ENCODE measurements at regions not wholly inside any gene's neighbourhood (a gene's known extent, or its start where the extent isn't known, plus 50 kb on each side); places are given as distances from the start of the nearest gene placed in this dataset.

- H3K4me2 ChIP-seq (ENCODE audit: insufficient read depth, low read length, poor library complexity, severe bottlenecking), result no peak overlapping the region
- no peak overlapping the region for H3K23ac ChIP-seq (ENCODE audit: low read depth, low read length, poor library complexity)
- no peaks in the 10 kb centered on the region for H3K36me3 ChIP-seq (replicated peaks in 1 of 2; ENCODE audit: control insufficient read depth in 2 of 2, insufficient read depth in 2 of 2, low read length in 2 of 2)
- H2BK12ac ChIP-seq (ENCODE audit: low read length), result no peak overlapping the region
- H3K27ac ChIP-seq (replicated peaks; ENCODE audit: low read length), result no peak overlapping the region
- no peak overlapping the region for H2AK5ac ChIP-seq (ENCODE audit: low read depth, low read length)
- no peak overlapping the region for H3K9ac ChIP-seq (ENCODE audit: low read depth, low read length, poor library complexity)
- H3K4me3 ChIP-seq (ENCODE audit: low read length in 2 of 2), result no peak overlapping the region
- no peak overlapping the region for H3K18ac ChIP-seq (ENCODE audit: low read length)
- H4K91ac ChIP-seq (ENCODE audit: low read depth, low read length, poor library complexity), result no peak overlapping the region
- H2AFZ ChIP-seq (ENCODE audit: low read length), result no peak overlapping the region
- no peak overlapping the region for H2BK120ac ChIP-seq (ENCODE audit: low read depth, low read length)
- no peaks in the 10 kb centered on the region for H3K79me1 ChIP-seq (ENCODE audit: low read depth, low read length)
- H2BK5ac ChIP-seq (ENCODE audit: low read length), result no peak overlapping the region
- no peak for DNase-seq (ENCODE audit: low spot score)
- no peak overlapping the region for H3K14ac ChIP-seq (ENCODE audit: low read length)
- no peaks in the 10 kb centered on the region for H3K4me1 ChIP-seq (ENCODE audit: control insufficient read depth in 2 of 2, insufficient read depth in 1 of 2, low read depth in 1 of 2, low read length in 2 of 2)
- no peaks in the 10 kb centered on the region for H3K27me3 ChIP-seq (ENCODE audit: control insufficient read depth in 3 of 3, insufficient read depth in 3 of 3, low read depth in 1 of 3, low read length in 3 of 3)
- H3K4ac ChIP-seq (ENCODE audit: low read length), result no peak overlapping the region
- no peak overlapping the region for H4K8ac ChIP-seq (ENCODE audit: low read depth, low read length)
- H2BK15ac ChIP-seq (ENCODE audit: low read length), result no peak overlapping the region
- no peaks in the 10 kb centered on the region for H3K9me3 ChIP-seq (replicated peaks in 1 of 2; ENCODE audit: control insufficient read depth in 2 of 2, insufficient read depth in 1 of 2, low read depth in 1 of 2, low read length in 2 of 2)
- WGBS, 2 donors (ENCODE audit: extremely low coverage in 2 of 2, insufficient read length in 2 of 2, insufficient replicate concordance in 1 of 2), result no CpG with 5 or more reads among the region's 2 CpGs
These were observed 216.2 kb upstream of the PIK3R1 start for GRCh38 chr5:67999391-67999790.

- Histone ChIP-seq H2AFZ (ENCODE audit: low read length) (peak overlapping the region; percentile 9), H3K18ac (ENCODE audit: low read length) (no peak overlapping the region), H4K8ac (ENCODE audit: low read depth, low read length) (no peak overlapping the region), H3K4me3 (ENCODE audit: low read length in 2 of 2) (no peak overlapping the region), H3K27me3 (ENCODE audit: control insufficient read depth in 3 of 3, insufficient read depth in 3 of 3, low read depth in 1 of 3, low read length in 3 of 3) (no peaks in the 10 kb centered on the region), H3K4me1 (ENCODE audit: control insufficient read depth in 2 of 2, insufficient read depth in 1 of 2, low read depth in 1 of 2, low read length in 2 of 2) (no peaks in the 10 kb centered on the region), H3K23ac (ENCODE audit: low read depth, low read length, poor library complexity) (no peak overlapping the region), H3K14ac (ENCODE audit: low read length) (no peak overlapping the region), H3K79me1 (ENCODE audit: low read depth, low read length) (no peaks in the 10 kb centered on the region), H3K4ac (ENCODE audit: low read length) (no peak overlapping the region), H4K91ac (ENCODE audit: low read depth, low read length, poor library complexity) (no peak overlapping the region), H2BK120ac (ENCODE audit: low read depth, low read length) (no peak overlapping the region), H2BK5ac (ENCODE audit: low read length) (no peak overlapping the region), H3K4me2 (ENCODE audit: insufficient read depth, low read length, poor library complexity, severe bottlenecking) (no peak overlapping the region), H3K9ac (ENCODE audit: low read depth, low read length, poor library complexity) (no peak overlapping the region), H3K27ac (replicated peaks; ENCODE audit: low read length) (no peak overlapping the region), H3K36me3 (replicated peaks in 1 of 2; ENCODE audit: control insufficient read depth in 2 of 2, insufficient read depth in 2 of 2, low read length in 2 of 2) (no peaks in the 10 kb centered on the region), H2BK15ac (ENCODE audit: low read length) (no peak overlapping the region), H2AK5ac (ENCODE audit: low read depth, low read length) (no peak overlapping the region), H3K9me3 (replicated peaks in 1 of 2; ENCODE audit: control insufficient read depth in 2 of 2, insufficient read depth in 1 of 2, low read depth in 1 of 2, low read length in 2 of 2) (no peaks in the 10 kb centered on the region), H2BK12ac (ENCODE audit: low read length) (no peak overlapping the region)
- no CpG with 5 or more reads among the region's 7 CpGs for WGBS, 2 donors (ENCODE audit: extremely low coverage in 2 of 2, insufficient read length in 2 of 2, insufficient replicate concordance in 1 of 2)
- no peak for DNase-seq (ENCODE audit: low spot score)
These were observed 216.8 kb upstream of the PIK3R1 start for GRCh38 chr5:67998709-67999261.

GRCh38 chr5:67997892-67998457, 217.6 kb upstream of the PIK3R1 start:
- H2BK5ac ChIP-seq (ENCODE audit: low read length), result no peak overlapping the region
- H3K4ac ChIP-seq (ENCODE audit: low read length), result no peak overlapping the region
- no CpG with 5 or more reads among the region's 5 CpGs for WGBS, 2 donors (ENCODE audit: extremely low coverage in 2 of 2, insufficient read length in 2 of 2, insufficient replicate concordance in 1 of 2)
- H3K14ac ChIP-seq (ENCODE audit: low read length), result no peak overlapping the region
- H4K8ac ChIP-seq (ENCODE audit: low read depth, low read length), result no peak overlapping the region
- no peak overlapping the region for H2AFZ ChIP-seq (ENCODE audit: low read length)
- no peak overlapping the region for H2AK5ac ChIP-seq (ENCODE audit: low read depth, low read length)
- H3K4me3 ChIP-seq (ENCODE audit: low read length in 2 of 2), result no peak overlapping the region
- no peak overlapping the region for H3K23ac ChIP-seq (ENCODE audit: low read depth, low read length, poor library complexity)
- H3K9ac ChIP-seq (ENCODE audit: low read depth, low read length, poor library complexity), result no peak overlapping the region
- no peak overlapping the region for H4K91ac ChIP-seq (ENCODE audit: low read depth, low read length, poor library complexity)
- H2BK12ac ChIP-seq (ENCODE audit: low read length), result no peak overlapping the region
- H3K36me3 ChIP-seq (replicated peaks in 1 of 2; ENCODE audit: control insufficient read depth in 2 of 2, insufficient read depth in 2 of 2, low read length in 2 of 2), result no peaks in the 10 kb centered on the region
- no peak overlapping the region for H3K18ac ChIP-seq (ENCODE audit: low read length)
- no peaks in the 10 kb centered on the region for H3K27me3 ChIP-seq (ENCODE audit: control insufficient read depth in 3 of 3, insufficient read depth in 3 of 3, low read depth in 1 of 3, low read length in 3 of 3)
- H2BK120ac ChIP-seq (ENCODE audit: low read depth, low read length), result no peak overlapping the region
- no peaks in the 10 kb centered on the region for H3K79me1 ChIP-seq (ENCODE audit: low read depth, low read length)
- H3K27ac ChIP-seq (replicated peaks; ENCODE audit: low read length), result no peak overlapping the region
- no peaks in the 10 kb centered on the region for H3K9me3 ChIP-seq (replicated peaks in 1 of 2; ENCODE audit: control insufficient read depth in 2 of 2, insufficient read depth in 1 of 2, low read depth in 1 of 2, low read length in 2 of 2)
- no peak for DNase-seq (ENCODE audit: low spot score)
- no peak overlapping the region for H3K4me2 ChIP-seq (ENCODE audit: insufficient read depth, low read length, poor library complexity, severe bottlenecking)
- no peak overlapping the region for H2BK15ac ChIP-seq (ENCODE audit: low read length)
- H3K4me1 ChIP-seq (ENCODE audit: control insufficient read depth in 2 of 2, insufficient read depth in 1 of 2, low read depth in 1 of 2, low read length in 2 of 2), result no peaks in the 10 kb centered on the region

- Histone ChIP-seq H2AFZ (ENCODE audit: low read length) (no peak overlapping the region), H2AK5ac (ENCODE audit: low read depth, low read length) (no peak overlapping the region), H3K18ac (ENCODE audit: low read length) (no peak overlapping the region), H3K36me3 (replicated peaks in 1 of 2; ENCODE audit: control insufficient read depth in 2 of 2, insufficient read depth in 2 of 2, low read length in 2 of 2) (no peaks in the 10 kb centered on the region), H3K79me1 (ENCODE audit: low read depth, low read length) (no peaks in the 10 kb centered on the region), H3K4ac (ENCODE audit: low read length) (no peak overlapping the region), H3K27ac (replicated peaks; ENCODE audit: low read length) (no peak overlapping the region), H4K91ac (ENCODE audit: low read depth, low read length, poor library complexity) (no peak overlapping the region), H2BK120ac (ENCODE audit: low read depth, low read length) (no peak overlapping the region), H4K8ac (ENCODE audit: low read depth, low read length) (no peak overlapping the region), H2BK15ac (ENCODE audit: low read length) (no peak overlapping the region), H3K23ac (ENCODE audit: low read depth, low read length, poor library complexity) (no peak overlapping the region), H2BK12ac (ENCODE audit: low read length) (no peak overlapping the region), H3K27me3 (ENCODE audit: control insufficient read depth in 3 of 3, insufficient read depth in 3 of 3, low read depth in 1 of 3, low read length in 3 of 3) (no peaks in the 10 kb centered on the region), H3K4me3 (ENCODE audit: low read length in 2 of 2) (no peak overlapping the region), H3K9me3 (replicated peaks in 1 of 2; ENCODE audit: control insufficient read depth in 2 of 2, insufficient read depth in 1 of 2, low read depth in 1 of 2, low read length in 2 of 2) (no peaks in the 10 kb centered on the region), H3K14ac (ENCODE audit: low read length) (no peak overlapping the region), H3K9ac (ENCODE audit: low read depth, low read length, poor library complexity) (no peak overlapping the region), H3K4me2 (ENCODE audit: insufficient read depth, low read length, poor library complexity, severe bottlenecking) (no peak overlapping the region), H3K4me1 (ENCODE audit: control insufficient read depth in 2 of 2, insufficient read depth in 1 of 2, low read depth in 1 of 2, low read length in 2 of 2) (no peaks in the 10 kb centered on the region), H2BK5ac (ENCODE audit: low read length) (no peak overlapping the region)
- WGBS, 2 donors (ENCODE audit: extremely low coverage in 2 of 2, insufficient read length in 2 of 2, insufficient replicate concordance in 1 of 2), result no CpG with 5 or more reads among the region's 1 CpG
- DNase-seq (ENCODE audit: low spot score), result no peak
These were observed 218.4 kb upstream of the PIK3R1 start for GRCh38 chr5:67997148-67997547.
